ENCODE measurements at regions not wholly inside any gene's neighbourhood (a gene's known extent, or its start where the extent isn't known, plus 50 kb on each side); places are given as distances from the start of the nearest gene placed in this dataset.

GRCh38 chr6:4316867-4317400 is 181.6 kb upstream of the ECI2 start:
- intact Hi-C loops (cut with micrococcal nuclease) (loop anchor here (5.0 kb wide), 1 partner anchor 370 kb away; no protein-coding TSS in a partner anchor), dilution Hi-C loops (cut with MboI; ENCODE audit: extremely low pct_ligation_motif_present, low sequenced_read_pairs) (no loop called here)
- TF ChIP-seq JUN (IDR thresholded peaks at IDR 0.05; ENCODE audit: borderline replicate concordance, insufficient read depth, insufficient read length, low read depth) (no peak), MYC (IDR thresholded peaks at IDR 0.05; ENCODE audit: low read depth, low read length) (peak; percentile 30), EZH2 (IDR thresholded peaks at IDR 0.05; ENCODE audit: borderline replicate concordance, low read depth, low read length, severe bottlenecking) (no peak), MAX (IDR thresholded peaks at IDR 0.05; ENCODE audit: insufficient read depth, insufficient read length) (peak; percentile 3), GATA2 (IDR thresholded peaks at IDR 0.05; ENCODE audit: insufficient read depth, insufficient read length, low read depth, low read length) (peak; percentile 25), POLR2AphosphoS5 (IDR thresholded peaks at IDR 0.05; ENCODE audit: insufficient read depth, low read depth, low read length) (peak; percentile 65), FOS (IDR thresholded peaks at IDR 0.05; ENCODE audit: borderline replicate concordance, insufficient read depth, low read length) (no peak), POLR2A (IDR thresholded peaks at IDR 0.05; ENCODE audit: low read depth, low read length) (no peak), CTCF (IDR thresholded peaks at IDR 0.05; ENCODE audit: extremely low read depth in 1 of 2, insufficient read depth in 1 of 2, low read depth in 1 of 2, low read length in 2 of 2) (peak in 1 of 2 donors; percentile 5)
- no peaks in the 10 kb centered on the region for H3K9me1 ChIP-seq (replicated peaks; ENCODE audit: control insufficient read depth, extremely low read depth, insufficient read depth, low read length)
- H3K4me1 ChIP-seq (ENCODE audit: control insufficient read depth, extremely low read depth, insufficient read depth, low read length), result peaks cover 40% of the 10 kb centered on the region
- no peaks in the 10 kb centered on the region for H4K20me1 ChIP-seq (replicated peaks; ENCODE audit: control insufficient read depth, extremely low read depth, insufficient read depth, low read length)
- H3K27me3 ChIP-seq (ENCODE audit: control insufficient read depth in 2 of 2, insufficient read depth in 2 of 2, low read length in 2 of 2), result no peaks in the 10 kb centered on the region
- FAIRE-seq, result peak; percentile 96
- H3K27ac ChIP-seq (ENCODE audit: insufficient read depth, low read depth, low read length), result peak overlapping the region; percentile 61
- no peak overlapping the region for H3K4me3 ChIP-seq (replicated peaks in 1 of 3; ENCODE audit: insufficient read depth in 1 of 3, low read depth in 1 of 3, low read length in 3 of 3)
- no TSS peak for BruUV-seq (replicated peaks)
- POLR2A ChIA-PET, result no interaction called here
- H3K36me3 ChIP-seq (ENCODE audit: control insufficient read depth in 2 of 2, extremely low read depth in 1 of 2, insufficient read depth in 2 of 2, low read length in 2 of 2), result no peaks in the 10 kb centered on the region
- CTCF ChIA-PET, result interaction anchor here (0.8 to 1.6 kb wide), 5 partner anchors 35 to 1085 kb away, joined by 3 to 4 read pairs (median 4); no protein-coding TSS in a partner anchor
- peak; percentile 91 for DNase-seq (ENCODE audit: low read depth, low spot score)
- no peaks in the 10 kb centered on the region for H3K9me3 ChIP-seq (replicated peaks; ENCODE audit: control insufficient read depth, insufficient read depth, low read length)
- H3K4me2 ChIP-seq (ENCODE audit: insufficient read depth, low read length), result peak overlapping the region; percentile 49
- peak overlapping the region; percentile 28 for H3K9ac ChIP-seq (replicated peaks; ENCODE audit: extremely low read depth, insufficient read depth, low read length)
- peak overlapping the region; percentile 92 for H2AFZ ChIP-seq (ENCODE audit: low read depth, low read length)
- H3K79me2 ChIP-seq (ENCODE audit: control insufficient read depth, insufficient read depth, low read length), result no peaks in the 10 kb centered on the region
